Progenitor cell of endocrine pancreas (in vitro differentiated cells): ENCODE measurements at regions not wholly inside any gene's neighbourhood (a gene's known extent, or its start where the extent isn't known, plus 50 kb on each side); places are given as distances from the start of the nearest gene placed in this dataset.
"Not testable (repeated sequence)": the region's sequence is repeated elsewhere in the genome, so short reads cannot be mapped to it uniquely, and the experiment has no call there.

Source experiments
- DNase-seq: peaks from one replicate; pipeline ENCODE4 v3.0.0; 2021; ENCODE audit warnings: low spot score; ENCODE audit not compliant: unreplicated experiment
- H3K27ac Mint-ChIP-seq: 2 replicates; pipeline ENCODE4 v1.8.0; 2021; ENCODE audit warnings: mild to moderate bottlenecking, moderate library complexity, mixed read lengths
- H3K27me3 Mint-ChIP-seq: 2 replicates; pipeline ENCODE4 v1.8.0; 2021; ENCODE audit warnings: mixed read lengths
- H3K36me3 Mint-ChIP-seq: 2 replicates; pipeline ENCODE4 v1.8.0; 2022; ENCODE audit warnings: mixed read lengths; ENCODE audit not compliant: insufficient read depth
- H3K4me1 Mint-ChIP-seq: 2 replicates; pipeline ENCODE4 v1.8.0; 2021; ENCODE audit warnings: low read depth, mixed read lengths
- H3K4me3 Mint-ChIP-seq: 2 replicates; pipeline ENCODE4 v1.8.0; 2021; ENCODE audit warnings: low read depth, mild to moderate bottlenecking, moderate library complexity, mixed read lengths
- H3K9me3 Mint-ChIP-seq: 2 replicates; pipeline ENCODE4 v1.8.0; 2021; ENCODE audit warnings: low read depth, mixed read lengths
- TF ChIP-seq, protein P1 (sequence below): fragments of 200-600 bp; sonication (generic); IDR thresholded peaks from one replicate; pipeline ENCODE4 v1.5.0; 2021; ENCODE audit warnings: antibody characterized with exemption, mild to moderate bottlenecking; ENCODE audit not compliant: unreplicated experiment

- Mint-ChIP-seq H3K27ac (no peak overlapping the region), H3K27me3 (no peaks in the 10 kb centered on the region), H3K36me3 (no peaks in the 10 kb centered on the region), H3K9me3 (no peaks in the 10 kb centered on the region), H3K4me3 (no peak overlapping the region), H3K4me1 (no peaks in the 10 kb centered on the region)
- DNase-seq, result no peak
- TF ChIP-seq, protein P1, sequence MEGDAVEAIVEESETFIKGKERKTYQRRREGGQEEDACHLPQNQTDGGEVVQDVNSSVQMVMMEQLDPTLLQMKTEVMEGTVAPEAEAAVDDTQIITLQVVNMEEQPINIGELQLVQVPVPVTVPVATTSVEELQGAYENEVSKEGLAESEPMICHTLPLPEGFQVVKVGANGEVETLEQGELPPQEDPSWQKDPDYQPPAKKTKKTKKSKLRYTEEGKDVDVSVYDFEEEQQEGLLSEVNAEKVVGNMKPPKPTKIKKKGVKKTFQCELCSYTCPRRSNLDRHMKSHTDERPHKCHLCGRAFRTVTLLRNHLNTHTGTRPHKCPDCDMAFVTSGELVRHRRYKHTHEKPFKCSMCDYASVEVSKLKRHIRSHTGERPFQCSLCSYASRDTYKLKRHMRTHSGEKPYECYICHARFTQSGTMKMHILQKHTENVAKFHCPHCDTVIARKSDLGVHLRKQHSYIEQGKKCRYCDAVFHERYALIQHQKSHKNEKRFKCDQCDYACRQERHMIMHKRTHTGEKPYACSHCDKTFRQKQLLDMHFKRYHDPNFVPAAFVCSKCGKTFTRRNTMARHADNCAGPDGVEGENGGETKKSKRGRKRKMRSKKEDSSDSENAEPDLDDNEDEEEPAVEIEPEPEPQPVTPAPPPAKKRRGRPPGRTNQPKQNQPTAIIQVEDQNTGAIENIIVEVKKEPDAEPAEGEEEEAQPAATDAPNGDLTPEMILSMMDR, result no peak
These were observed 657.5 kb upstream of the DPPA4 start for GRCh38 chr3:109994853-109995252.

GRCh38 chr3:109995377-109995776, 658.0 kb upstream of the DPPA4 start:
- Mint-ChIP-seq H3K27ac (no peak overlapping the region), H3K4me1 (no peaks in the 10 kb centered on the region), H3K4me3 (no peak overlapping the region), H3K9me3 (no peaks in the 10 kb centered on the region), H3K36me3 (no peaks in the 10 kb centered on the region), H3K27me3 (no peaks in the 10 kb centered on the region)
- TF ChIP-seq, protein P1, result no peak
- DNase-seq, result no peak

- H3K4me3 Mint-ChIP-seq, H3K36me3 Mint-ChIP-seq, DNase-seq, H3K9me3 Mint-ChIP-seq, H3K27ac Mint-ChIP-seq, H3K4me1 Mint-ChIP-seq, H3K27me3 Mint-ChIP-seq: not testable (repeated sequence)
These were observed 664.6 kb upstream of the DPPA4 start for GRCh38 chr3:110001905-110002304.

DNA sequence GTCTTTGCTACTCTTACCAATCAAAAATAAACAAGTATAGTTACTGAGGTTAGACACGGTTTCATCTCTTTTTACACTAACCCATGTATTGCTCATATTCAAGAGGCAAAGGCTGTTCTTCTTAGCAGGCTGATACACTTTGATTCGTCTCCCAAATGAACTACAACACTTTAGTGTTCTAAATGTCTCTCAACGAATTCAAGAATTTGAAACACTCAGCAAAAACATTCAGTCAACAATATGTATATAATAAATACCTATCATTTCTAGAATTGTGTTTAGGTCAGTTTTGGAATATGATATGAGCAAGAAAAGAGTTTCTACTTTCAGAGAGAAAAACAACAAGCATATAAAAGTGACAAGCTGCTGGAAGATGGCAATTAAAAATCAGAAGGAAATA, 669.6 kb upstream of the DPPA4 start:
- H3K27ac Mint-ChIP-seq, result no peak overlapping the region
- TF ChIP-seq, protein P1, result no peak
- DNase-seq, result no peak
- no peaks in the 10 kb centered on the region for H3K9me3 Mint-ChIP-seq
- H3K27me3 Mint-ChIP-seq, result no peaks in the 10 kb centered on the region
- no peaks in the 10 kb centered on the region for H3K4me1 Mint-ChIP-seq
- no peaks in the 10 kb centered on the region for H3K36me3 Mint-ChIP-seq
- H3K4me3 Mint-ChIP-seq, result no peak overlapping the region

DNA sequence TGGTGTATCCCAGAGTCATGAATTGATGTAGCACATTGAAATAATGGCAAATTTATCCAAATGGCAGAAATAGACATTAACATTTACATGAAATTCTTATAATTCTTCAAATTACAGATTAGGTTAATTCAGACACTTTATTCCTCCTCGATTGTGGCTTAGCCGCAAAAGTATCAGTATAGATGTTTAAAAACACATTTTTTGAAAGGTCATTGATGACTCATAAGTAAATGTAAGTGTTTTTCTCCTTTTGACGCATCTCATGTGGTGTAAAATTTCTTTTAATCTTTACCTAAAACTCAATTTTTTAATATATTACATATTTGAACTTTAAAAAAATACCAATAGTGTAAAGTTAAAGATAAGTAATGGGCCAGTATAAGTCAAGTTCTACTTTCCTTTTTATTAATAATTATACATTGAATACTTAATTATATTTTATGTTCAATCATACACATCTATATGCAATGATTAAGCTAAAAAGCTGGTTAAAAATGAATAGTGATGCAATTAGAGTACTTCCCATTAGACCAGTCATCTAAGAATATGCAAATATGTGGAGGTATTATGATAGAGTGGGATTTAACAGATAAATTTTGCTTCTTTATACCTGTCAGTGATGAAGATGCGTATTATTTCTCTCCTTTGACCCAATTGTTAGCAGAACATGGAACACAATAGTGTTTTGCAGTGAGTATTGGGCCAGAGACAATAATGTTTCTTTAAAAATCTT, 678.1 kb upstream of the DPPA4 start:
- H3K4me3 Mint-ChIP-seq, result no peak overlapping the region
- H3K9me3 Mint-ChIP-seq, result no peaks in the 10 kb centered on the region
- TF ChIP-seq, protein P1, result no peak
- DNase-seq, result no peak
- no peaks in the 10 kb centered on the region for H3K36me3 Mint-ChIP-seq
- H3K27me3 Mint-ChIP-seq, result no peaks in the 10 kb centered on the region
- no peaks in the 10 kb centered on the region for H3K4me1 Mint-ChIP-seq
- H3K27ac Mint-ChIP-seq, result no peak overlapping the region

- Mint-ChIP-seq H3K4me1 (no peaks in the 10 kb centered on the region), H3K36me3 (no peaks in the 10 kb centered on the region), H3K9me3 (no peaks in the 10 kb centered on the region), H3K4me3 (no peak overlapping the region), H3K27me3 (no peaks in the 10 kb centered on the region), H3K27ac (no peak overlapping the region)
- DNase-seq, result no peak
- TF ChIP-seq, protein P1, result no peak
These were observed 679.0 kb upstream of the DPPA4 start for GRCh38 chr3:110016235-110016815.
